H7 (cell line): ENCODE measurements at regions not wholly inside any gene's neighbourhood (a gene's known extent, or its start where the extent isn't known, plus 50 kb on each side); places are given as distances from the start of the nearest gene placed in this dataset.
"Not testable (repeated sequence)": the region's sequence is repeated elsewhere in the genome, so short reads cannot be mapped to it uniquely, and the experiment has no call there.

Source experiments
- DNase-seq: peaks from one replicate; pipeline ENCODE4 v3.0.0; 2012
- H3K27me3 ChIP-seq: 2 replicates; pipeline ENCODE4 v1.6.0; 2011; ENCODE audit warnings: mild to moderate bottlenecking, low read length; ENCODE audit not compliant: control insufficient read depth, insufficient read depth
- H3K36me3 ChIP-seq: replicated peaks from 2 replicates; pipeline ENCODE4 v1.5.1; 2011; ENCODE audit warnings: low read length; ENCODE audit not compliant: control insufficient read depth, insufficient read depth
- H3K4me3 ChIP-seq: 2 replicates; pipeline ENCODE4 v1.5.1; 2011; ENCODE audit warnings: low read depth, mild to moderate bottlenecking, control low read depth, low read length, moderate library complexity; ENCODE audit not compliant: insufficient read depth

GRCh38 chr7:136274636-136275345 is 297.6 kb upstream of the MTPN start:
- H3K36me3 ChIP-seq, result no peaks in the 10 kb centered on the region
- H3K27me3 ChIP-seq, result no peaks in the 10 kb centered on the region
- DNase-seq, result no peak
- H3K4me3 ChIP-seq, result no peak overlapping the region

- no peaks in the 10 kb centered on the region for H3K27me3 ChIP-seq
- no peak for DNase-seq
- H3K4me3 ChIP-seq, result no peak overlapping the region
- no peaks in the 10 kb centered on the region for H3K36me3 ChIP-seq
Measured at GRCh38 chr7:136272934-136273333, 295.8 kb upstream of the MTPN start.

GRCh38 chr7:136267822-136268221 is 290.7 kb upstream of the MTPN start:
- Histone ChIP-seq H3K36me3 (no peaks in the 10 kb centered on the region), H3K27me3 (no peaks in the 10 kb centered on the region), H3K4me3 (no peak overlapping the region)
- DNase-seq, result no peak

GRCh38 chr7:136266457-136266856 is 289.3 kb upstream of the MTPN start:
- Histone ChIP-seq H3K4me3 (no peak overlapping the region), H3K27me3 (no peaks in the 10 kb centered on the region), H3K36me3 (no peaks in the 10 kb centered on the region)
- DNase-seq, result no peak

GRCh38 chr7:136264304-136264703 is 287.1 kb upstream of the MTPN start:
- DNase-seq, H3K4me3 ChIP-seq, H3K36me3 ChIP-seq, H3K27me3 ChIP-seq: not testable (repeated sequence)

GRCh38 chr7:136263112-136263860 is 286.1 kb upstream of the MTPN start:
- H3K27me3 ChIP-seq, H3K36me3 ChIP-seq, H3K4me3 ChIP-seq, DNase-seq: not testable (repeated sequence)

GRCh38 chr7:136260591-136260990 is 283.4 kb upstream of the MTPN start:
- not testable (repeated sequence) for H3K36me3 ChIP-seq

GRCh38 chr7:136259074-136259473 is 281.9 kb upstream of the MTPN start:
- H3K27me3 ChIP-seq, result no peaks in the 10 kb centered on the region
- no peak overlapping the region for H3K4me3 ChIP-seq
- H3K36me3 ChIP-seq, result no peaks in the 10 kb centered on the region
- DNase-seq, result no peak

More at GRCh38 chr7:136260591-136260990, 283.4 kb upstream of the MTPN start:
- not testable (repeated sequence) for H3K27me3 ChIP-seq, DNase-seq, H3K4me3 ChIP-seq

GRCh38 chr7:136256491-136256890 is 279.3 kb upstream of the MTPN start:
- DNase-seq, result no peak
- no peak overlapping the region for H3K4me3 ChIP-seq
- H3K27me3 ChIP-seq, result no peaks in the 10 kb centered on the region
- H3K36me3 ChIP-seq, result no peaks in the 10 kb centered on the region

- no peak for DNase-seq
- no peaks in the 10 kb centered on the region for H3K36me3 ChIP-seq
- H3K4me3 ChIP-seq, result no peak overlapping the region
- no peaks in the 10 kb centered on the region for H3K27me3 ChIP-seq
Measured at GRCh38 chr7:136254148-136254547, 277.0 kb upstream of the MTPN start.

GRCh38 chr7:136251826-136252225 is 274.7 kb upstream of the MTPN start:
- Histone ChIP-seq H3K27me3 (no peaks in the 10 kb centered on the region), H3K36me3 (no peaks in the 10 kb centered on the region), H3K4me3 (no peak overlapping the region)
- no peak for DNase-seq

GRCh38 chr7:136247211-136247610 is 270.1 kb upstream of the MTPN start:
- Histone ChIP-seq H3K36me3 (no peaks in the 10 kb centered on the region), H3K4me3 (no peak overlapping the region), H3K27me3 (no peaks in the 10 kb centered on the region)
- no peak for DNase-seq

- Histone ChIP-seq H3K27me3 (no peaks in the 10 kb centered on the region), H3K36me3 (no peaks in the 10 kb centered on the region), H3K4me3 (no peak overlapping the region)
- DNase-seq, result no peak
Measured at GRCh38 chr7:136245327-136246004, 268.3 kb upstream of the MTPN start.

GRCh38 chr7:136234040-136234439 is 256.9 kb upstream of the MTPN start:
- H3K27me3 ChIP-seq, result no peaks in the 10 kb centered on the region
- DNase-seq, result no peak
- H3K36me3 ChIP-seq, result no peaks in the 10 kb centered on the region
- H3K4me3 ChIP-seq, result no peak overlapping the region

- Histone ChIP-seq H3K27me3 (no peaks in the 10 kb centered on the region), H3K4me3 (no peak overlapping the region), H3K36me3 (no peaks in the 10 kb centered on the region)
- no peak for DNase-seq
Measured at GRCh38 chr7:136230210-136230609, 253.1 kb upstream of the MTPN start.
